Transverse colon (tissue), 4 donors: ENCODE measurements at regions not wholly inside any gene's neighbourhood (a gene's known extent, or its start where the extent isn't known, plus 50 kb on each side); places are given as distances from the start of the nearest gene placed in this dataset.

Experiments used
- DNase-seq: peaks from one replicate; pipeline ENCODE4 v3.0.0-alpha.2; 2019
- H3K27ac ChIP-seq, 4 donors: fragments of 200-600 bp; sonication (generic); 2 replicates each; pipeline ENCODE4 v1.5.1; 2016 to 2018; ENCODE audit warnings: inconsistent platforms in 4 of 4
- H3K27me3 ChIP-seq: fragments of 200-600 bp; sonication (generic); 2 replicates; pipeline ENCODE4 v1.5.1; 2017; ENCODE audit warnings: inconsistent platforms
- H3K36me3 ChIP-seq, 4 donors: fragments of 200-600 bp; sonication (generic); 2 replicates each; pipeline ENCODE4 v1.5.1; 2017 to 2019; ENCODE audit warnings: inconsistent platforms in 4 of 4
- H3K4me1 ChIP-seq, 4 donors: fragments of 200-600 bp; sonication (generic); 2 replicates each; pipeline ENCODE4 v1.5.1; 2017 to 2020; ENCODE audit warnings: inconsistent platforms in 4 of 4
- H3K4me3 ChIP-seq, 4 donors: fragments of 200-600 bp; sonication (generic); 1 replicate in 1 of 4; 2 replicates in 3 of 4; pipeline versions ENCODE4 v1.5.1 to v1.6.1; 2017 to 2019; ENCODE audit warnings: inconsistent platforms in 4 of 4
- H3K9me3 ChIP-seq, 2 donors: fragments of 200-600 bp; sonication (generic); 2 replicates each; pipeline ENCODE4 v1.5.1; 2017 to 2019; ENCODE audit warnings: inconsistent platforms in 2 of 2
- EP300 ChIP-seq: sonication (generic); formaldehyde crosslinking; IDR thresholded peaks from one replicate; pipeline ENCODE4 v1.6.1; 2017; ENCODE audit warnings: antibody characterized with exemption, low read depth
- POLR2A ChIP-seq: fragments of 450-650 bp; IDR thresholded peaks from one replicate; pipeline ENCODE4 v1.6.1; 2016; ENCODE audit warnings: antibody characterized with exemption, mild to moderate bottlenecking, moderate library complexity
- POLR2AphosphoS5 ChIP-seq, 3 donors: sonication (generic); formaldehyde crosslinking; IDR thresholded peaks; one replicate each; pipeline ENCODE4 v1.6.1; 2016; ENCODE audit warnings: antibody characterized with exemption in 3 of 3
- WGBS, 2 donors: methylation state at CpG; one replicate each; pipeline ENCODE4 v1.1.5; 2018; ENCODE audit warnings: low coverage in 1 of 2; 5-methylcytosine and 5-hydroxymethylcytosine counted together
- in situ Hi-C, 4 donors: fragments of 200-750 bp; cut with MboI; loops; one replicate each; pipeline versions ENCODE4 v1.15.0 to v1.15.1; 2017; ENCODE audit warnings: low sequenced_read_pairs in 3 of 4, low pct_ligation_motif_present in 1 of 4, low pct_unique_long_range_greater_than_20kb in 1 of 4
- intact Hi-C: fragments of 100-400 bp; cut with DNase I; formaldehyde crosslinking; loops from one replicate; pipeline ENCODE4 v1.15.1; 2023; ENCODE audit warnings: low total_unique reads
- TF ChIP-seq, protein P1 (sequence below), 5 experiments: fragments of 200-600 bp in 3 of 5; fragments of 450-650 bp in 2 of 5; sonication (generic) in 3 of 5; IDR thresholded peaks; 1 replicate in 2 of 5; 2 replicates in 3 of 5; pipeline ENCODE4 v1.5.1; 2016 to 2017; ENCODE audit warnings: antibody characterized with exemption in 5 of 5, inconsistent platforms in 3 of 5, mild to moderate bottlenecking in 2 of 5, moderate library complexity in 1 of 5

DNA sequence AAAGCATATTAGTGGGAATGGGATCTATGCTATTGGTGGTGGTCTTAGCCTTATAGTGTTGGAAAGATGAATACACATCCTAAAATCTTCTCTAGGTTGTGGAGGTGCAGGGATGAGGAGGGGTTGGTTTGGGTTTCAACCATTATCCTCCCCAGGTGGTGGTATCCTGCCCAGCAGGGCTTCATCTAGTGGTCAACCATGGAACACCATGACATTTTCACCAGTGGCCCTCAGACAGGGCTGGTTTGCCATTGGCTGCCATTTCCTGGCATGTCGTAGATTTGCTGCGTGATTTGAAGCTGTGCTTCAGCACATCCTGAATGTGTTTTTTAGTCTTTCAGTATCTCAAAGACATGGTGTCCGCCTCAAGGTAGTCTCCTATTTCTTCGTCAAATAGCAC, 391.2 kb upstream of the HNRNPA3 start:
- no peak for TF ChIP-seq POLR2A
- no peak for TF ChIP-seq POLR2AphosphoS5 (IDR thresholded peaks at IDR 0.05)
- TF ChIP-seq, protein P1, sequence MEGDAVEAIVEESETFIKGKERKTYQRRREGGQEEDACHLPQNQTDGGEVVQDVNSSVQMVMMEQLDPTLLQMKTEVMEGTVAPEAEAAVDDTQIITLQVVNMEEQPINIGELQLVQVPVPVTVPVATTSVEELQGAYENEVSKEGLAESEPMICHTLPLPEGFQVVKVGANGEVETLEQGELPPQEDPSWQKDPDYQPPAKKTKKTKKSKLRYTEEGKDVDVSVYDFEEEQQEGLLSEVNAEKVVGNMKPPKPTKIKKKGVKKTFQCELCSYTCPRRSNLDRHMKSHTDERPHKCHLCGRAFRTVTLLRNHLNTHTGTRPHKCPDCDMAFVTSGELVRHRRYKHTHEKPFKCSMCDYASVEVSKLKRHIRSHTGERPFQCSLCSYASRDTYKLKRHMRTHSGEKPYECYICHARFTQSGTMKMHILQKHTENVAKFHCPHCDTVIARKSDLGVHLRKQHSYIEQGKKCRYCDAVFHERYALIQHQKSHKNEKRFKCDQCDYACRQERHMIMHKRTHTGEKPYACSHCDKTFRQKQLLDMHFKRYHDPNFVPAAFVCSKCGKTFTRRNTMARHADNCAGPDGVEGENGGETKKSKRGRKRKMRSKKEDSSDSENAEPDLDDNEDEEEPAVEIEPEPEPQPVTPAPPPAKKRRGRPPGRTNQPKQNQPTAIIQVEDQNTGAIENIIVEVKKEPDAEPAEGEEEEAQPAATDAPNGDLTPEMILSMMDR (IDR thresholded peaks at IDR 0.05) = no peak
- TF ChIP-seq EP300 = no peak
- H3K4me3 ChIP-seq = no peak overlapping the region
- intact Hi-C loops (no loop called here), in situ Hi-C loops (loop anchor here in 3 of 4 donors (25.0 kb wide), 4 partner anchors 316 to 709 kb away; partner anchors contain the start of genes HOXD10 (in 2 of the 3), HOXD11 (in 2 of the 3), HOXD9 (in 2 of the 3) and HOXD8 (in 1 of the 3))
- H3K36me3 ChIP-seq = no peaks in the 10 kb centered on the region
- DNase-seq = no peak
- H3K27me3 ChIP-seq = no peaks in the 10 kb centered on the region
- WGBS, 2 donors = 84 to 95% methylated on average over 4 of the region's 4 CpGs
- H3K4me1 ChIP-seq = no peaks in the 10 kb centered on the region
- H3K9me3 ChIP-seq = no peaks in the 10 kb centered on the region
- no peak overlapping the region for H3K27ac ChIP-seq

DNA sequence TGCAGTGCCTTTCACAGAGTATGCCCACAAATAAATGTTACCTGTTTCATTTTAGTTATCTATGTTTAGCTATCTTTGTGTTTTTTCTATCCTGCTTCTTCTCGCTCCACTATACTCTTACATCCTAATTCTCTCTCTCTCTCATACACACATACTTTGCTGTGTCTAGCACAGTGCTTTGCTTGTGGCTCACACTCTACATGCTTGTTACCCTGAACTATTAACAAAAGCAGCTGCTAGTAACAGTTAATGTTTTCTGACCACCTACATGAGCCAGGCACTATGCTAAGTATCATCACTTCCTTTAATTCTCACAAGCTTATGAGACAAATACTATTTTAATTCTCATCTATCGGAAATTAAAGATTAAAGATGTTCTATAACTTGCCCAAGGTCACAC, 390.5 kb upstream of the HNRNPA3 start:
- TF ChIP-seq EP300 (no peak), POLR2A (no peak), POLR2AphosphoS5 (IDR thresholded peaks at IDR 0.05) (no peak)
- TF ChIP-seq, protein P1 (IDR thresholded peaks at IDR 0.05) = no peak
- H3K4me3 ChIP-seq = no peak overlapping the region
- in situ Hi-C loops (loop anchor here in 3 of 4 donors (25.0 kb wide), 4 partner anchors 315 to 710 kb away; partner anchors contain the start of genes HOXD10 (in 2 of the 3), HOXD11 (in 2 of the 3), HOXD9 (in 2 of the 3) and HOXD8 (in 1 of the 3)), intact Hi-C loops (no loop called here)
- 92% methylated on average over 2 of the region's 2 CpGs for WGBS, 2 donors
- H3K27me3 ChIP-seq = no peaks in the 10 kb centered on the region
- no peak overlapping the region for H3K27ac ChIP-seq
- no peaks in the 10 kb centered on the region for H3K9me3 ChIP-seq
- no peaks in the 10 kb centered on the region for H3K4me1 ChIP-seq
- H3K36me3 ChIP-seq = no peaks in the 10 kb centered on the region
- no peak for DNase-seq

DNA sequence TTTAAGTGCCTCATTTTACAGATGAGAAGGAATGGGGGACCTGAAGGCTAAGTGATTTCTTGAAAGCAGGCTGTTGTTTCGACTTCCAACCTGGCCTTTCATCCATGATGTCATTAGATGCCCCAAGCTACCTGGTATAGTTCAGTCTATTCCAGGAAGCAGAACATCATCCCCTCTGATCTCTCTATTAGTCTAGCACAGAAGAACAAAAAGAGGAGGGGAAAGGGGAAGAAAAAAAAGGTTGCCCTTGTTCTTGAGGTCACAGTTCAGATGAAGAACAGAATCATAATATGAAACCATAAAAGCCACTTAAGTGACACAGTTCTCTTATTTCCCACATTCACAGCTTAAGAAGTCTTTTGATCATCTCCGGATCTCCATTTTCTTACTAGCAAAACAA, 386.2 kb upstream of the HNRNPA3 start:
- 75% methylated on average over 2 of the region's 2 CpGs for WGBS, 2 donors
- in situ Hi-C loops = loop anchor here in 1 of 4 donors (25.0 kb wide), 1 partner anchor 311 kb away; no protein-coding TSS in a partner anchor
- H3K36me3 ChIP-seq = no peaks in the 10 kb centered on the region
- no peak overlapping the region for H3K4me3 ChIP-seq
- TF ChIP-seq POLR2A = no peak
- TF ChIP-seq, protein P1 (IDR thresholded peaks at IDR 0.05) = no peak
- TF ChIP-seq EP300 = no peak
- no peak for TF ChIP-seq POLR2AphosphoS5 (IDR thresholded peaks at IDR 0.05)
- intact Hi-C loops = no loop called here
- DNase-seq = no peak
- H3K9me3 ChIP-seq = no peaks in the 10 kb centered on the region
- H3K27ac ChIP-seq = no peak overlapping the region
- H3K27me3 ChIP-seq = peaks cover 3% of the 10 kb centered on the region
- H3K4me1 ChIP-seq = no peaks in the 10 kb centered on the region

DNA sequence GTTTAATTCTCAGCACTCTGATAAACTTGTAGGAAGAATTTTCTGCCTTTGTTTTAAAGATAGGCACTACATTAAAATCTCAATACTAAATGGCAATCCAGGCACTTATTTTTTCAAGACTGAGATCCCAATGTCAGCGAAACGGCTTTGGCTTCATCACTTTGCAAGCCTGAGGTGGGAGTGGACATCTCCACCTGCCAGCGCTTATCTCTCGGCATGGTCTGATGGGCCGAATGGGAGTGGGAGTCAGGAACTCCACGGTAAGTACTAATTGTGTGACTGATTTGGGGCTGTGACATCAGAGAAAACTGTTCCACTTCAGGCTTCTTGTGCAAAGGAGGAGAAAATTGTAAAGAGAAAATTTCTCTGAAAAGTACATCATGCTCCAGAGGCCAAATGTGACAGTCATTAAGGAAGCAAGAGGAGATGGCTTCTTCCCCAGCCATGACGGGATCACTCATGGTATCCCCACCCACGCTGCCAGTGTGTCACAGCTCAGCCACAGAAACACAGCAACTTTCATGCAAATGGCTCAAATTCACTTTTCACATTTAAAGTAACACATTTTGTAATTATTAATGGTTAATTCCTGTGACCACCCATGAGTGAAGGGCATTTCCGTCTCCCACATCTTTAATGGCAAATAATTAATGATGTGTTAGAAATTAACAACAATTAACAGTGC, 385.5 kb upstream of the HNRNPA3 start:
- Histone ChIP-seq H3K4me1 (no peaks in the 10 kb centered on the region), H3K27ac (no peak overlapping the region), H3K9me3 (no peaks in the 10 kb centered on the region), H3K27me3 (peaks cover 3% of the 10 kb centered on the region), H3K36me3 (no peaks in the 10 kb centered on the region), H3K4me3 (no peak overlapping the region)
- DNase-seq = no peak
- WGBS, 2 donors = 85 to 100% methylated on average over 1 to 9 of the region's 9 CpGs
- in situ Hi-C loops (loop anchor here in 1 of 4 donors (25.0 kb wide), 1 partner anchor 310 kb away; no protein-coding TSS in a partner anchor), intact Hi-C loops (no loop called here)
- TF ChIP-seq, protein P1 (IDR thresholded peaks at IDR 0.05) = no peak
- TF ChIP-seq POLR2AphosphoS5 (IDR thresholded peaks at IDR 0.05) (no peak), EP300 (no peak), POLR2A (no peak)
